HG03135 (cell line): ENCODE measurements at regions not wholly inside any gene's neighbourhood (a gene's known extent, or its start where the extent isn't known, plus 50 kb on each side); places are given as distances from the start of the nearest gene placed in this dataset.
"Not testable (repeated sequence)": the region's sequence is repeated elsewhere in the genome, so short reads cannot be mapped to it uniquely, and the experiment has no call there.

ENCODE experiments used
- ATAC-seq: cut with Tn5 transposase; IDR thresholded peaks from one replicate; pipeline ENCODE4 v1.9.1; 2021; ENCODE audit warnings: mild to moderate bottlenecking, moderate library complexity; ENCODE audit not compliant: unreplicated experiment

GRCh38 chr16:29284159-29284558, 122.4 kb downstream of the NPIPB11 start:
- ATAC-seq, result not testable (repeated sequence)

DNA sequence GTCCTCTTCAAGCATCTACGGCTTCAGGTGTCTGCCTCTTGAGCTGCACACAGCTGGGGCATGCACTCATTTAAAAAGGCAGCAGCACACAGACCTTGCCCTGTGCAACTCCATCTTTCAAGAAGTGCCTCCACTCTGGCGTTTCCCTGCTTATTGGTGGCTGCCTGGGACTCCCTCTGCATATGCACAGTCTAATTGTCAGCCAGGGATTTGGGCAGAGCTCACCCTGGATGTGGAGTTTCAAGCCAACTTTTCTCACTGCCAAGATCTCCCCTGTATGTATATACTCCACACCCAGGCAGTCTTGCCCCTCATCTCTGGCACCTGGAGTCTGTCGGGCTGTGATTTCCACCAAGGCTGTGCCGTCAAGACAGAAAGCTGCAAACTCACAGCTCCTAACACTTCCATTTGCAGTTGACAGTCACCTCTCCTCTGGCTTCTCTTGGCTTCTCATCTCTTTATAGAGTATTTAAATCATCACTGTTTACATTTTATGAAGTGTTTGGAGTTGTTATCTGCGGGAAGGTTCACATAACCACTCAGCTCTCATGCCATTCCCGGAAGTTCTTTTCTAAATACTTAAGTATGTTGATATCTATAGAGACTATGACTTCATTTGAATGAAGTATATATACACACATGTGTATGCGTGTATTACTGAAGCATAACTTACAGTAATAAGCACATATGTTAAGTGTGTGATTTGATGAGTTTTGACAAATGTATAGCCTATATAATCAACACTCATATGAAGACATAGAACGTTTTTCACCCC, 128.2 kb downstream of the NPIPB11 start:
- ATAC-seq, result not testable (repeated sequence)

GRCh38 chr16:29276446-29276845, 130.1 kb downstream of the NPIPB11 start:
- not testable (repeated sequence) for ATAC-seq

DNA sequence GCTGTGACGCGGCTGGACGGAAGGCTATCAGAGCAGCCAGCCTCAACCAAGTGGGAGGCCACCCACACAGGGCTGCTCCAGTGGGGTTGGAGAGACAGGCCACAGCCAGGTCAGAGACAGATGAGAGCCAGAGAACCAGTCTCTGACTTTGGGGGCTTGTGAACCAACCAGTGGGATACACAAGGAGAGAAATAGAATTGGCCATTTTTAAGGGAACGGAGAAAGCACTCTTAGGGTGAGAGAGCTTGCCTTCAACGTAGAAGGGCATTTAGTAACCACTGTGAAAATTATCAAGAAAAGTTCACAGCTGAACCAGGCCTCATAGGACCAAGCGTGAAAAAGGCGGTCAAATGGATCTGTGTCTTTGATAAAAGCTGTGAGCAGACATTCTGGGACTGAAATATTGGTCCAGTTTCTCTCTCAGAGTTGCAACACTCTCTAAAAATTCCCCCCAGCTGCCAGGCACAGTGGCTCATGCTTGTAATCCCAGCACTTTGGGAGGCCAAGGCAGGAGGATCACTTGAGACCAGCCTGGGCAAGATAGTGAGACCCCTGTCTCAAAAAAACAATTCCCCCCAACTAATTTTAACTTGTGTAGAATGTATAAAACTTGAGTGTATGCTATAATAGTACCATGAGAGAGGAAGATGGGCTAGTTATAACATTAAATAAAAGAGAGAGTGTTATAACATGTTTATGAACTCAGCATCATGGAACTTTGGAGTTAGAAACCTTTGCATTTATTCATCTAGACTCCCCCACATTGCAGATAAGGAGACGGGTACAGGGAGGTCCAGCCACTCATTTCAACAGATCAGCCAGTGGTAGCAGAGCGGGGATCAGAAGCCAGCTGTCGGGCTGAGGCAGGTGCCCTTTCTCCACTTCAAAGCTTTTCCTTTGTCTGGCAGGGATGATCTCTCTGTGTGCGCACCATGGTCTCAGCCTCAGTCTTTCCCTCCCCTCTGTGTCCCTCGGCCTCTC, 132.2 kb downstream of the NPIPB11 start:
- ATAC-seq, result not testable (repeated sequence)

DNA sequence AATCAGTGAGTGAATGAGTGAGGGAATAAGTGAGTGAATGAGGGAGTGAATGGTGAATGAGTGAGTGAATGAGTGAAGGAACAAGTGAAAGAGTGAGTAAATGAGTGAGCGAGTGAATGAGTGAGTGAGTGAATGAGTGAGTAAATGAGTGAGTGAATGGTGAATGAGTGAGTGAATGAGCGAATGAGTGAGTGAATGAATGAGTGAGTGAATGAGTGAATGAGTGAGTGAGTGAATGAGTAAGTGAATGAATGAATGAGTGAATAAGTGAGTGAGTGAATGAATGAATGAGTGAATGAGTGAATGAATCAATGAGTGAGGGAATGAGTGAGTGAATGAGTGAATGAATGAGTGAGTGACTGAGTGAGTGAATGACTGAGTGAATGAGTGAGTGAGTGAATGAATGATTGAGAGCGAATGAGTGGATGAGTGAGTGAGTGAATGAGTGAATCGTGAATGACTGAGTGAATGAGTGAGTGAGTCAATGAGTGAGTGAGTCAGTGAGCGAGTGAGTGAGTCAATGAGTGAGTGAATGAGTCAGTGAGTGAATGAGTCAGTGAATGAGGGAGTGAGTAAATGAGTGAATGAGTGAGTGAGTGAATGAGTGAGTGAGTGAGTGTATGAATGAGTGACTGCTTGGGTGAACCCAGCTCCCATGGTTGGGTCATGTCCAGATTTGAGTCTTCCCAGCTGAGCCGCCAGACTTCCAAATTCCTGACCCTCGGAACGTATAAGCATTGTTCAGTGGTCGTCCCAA, 133.0 kb downstream of the NPIPB11 start:
- ATAC-seq, result not testable (repeated sequence)

DNA sequence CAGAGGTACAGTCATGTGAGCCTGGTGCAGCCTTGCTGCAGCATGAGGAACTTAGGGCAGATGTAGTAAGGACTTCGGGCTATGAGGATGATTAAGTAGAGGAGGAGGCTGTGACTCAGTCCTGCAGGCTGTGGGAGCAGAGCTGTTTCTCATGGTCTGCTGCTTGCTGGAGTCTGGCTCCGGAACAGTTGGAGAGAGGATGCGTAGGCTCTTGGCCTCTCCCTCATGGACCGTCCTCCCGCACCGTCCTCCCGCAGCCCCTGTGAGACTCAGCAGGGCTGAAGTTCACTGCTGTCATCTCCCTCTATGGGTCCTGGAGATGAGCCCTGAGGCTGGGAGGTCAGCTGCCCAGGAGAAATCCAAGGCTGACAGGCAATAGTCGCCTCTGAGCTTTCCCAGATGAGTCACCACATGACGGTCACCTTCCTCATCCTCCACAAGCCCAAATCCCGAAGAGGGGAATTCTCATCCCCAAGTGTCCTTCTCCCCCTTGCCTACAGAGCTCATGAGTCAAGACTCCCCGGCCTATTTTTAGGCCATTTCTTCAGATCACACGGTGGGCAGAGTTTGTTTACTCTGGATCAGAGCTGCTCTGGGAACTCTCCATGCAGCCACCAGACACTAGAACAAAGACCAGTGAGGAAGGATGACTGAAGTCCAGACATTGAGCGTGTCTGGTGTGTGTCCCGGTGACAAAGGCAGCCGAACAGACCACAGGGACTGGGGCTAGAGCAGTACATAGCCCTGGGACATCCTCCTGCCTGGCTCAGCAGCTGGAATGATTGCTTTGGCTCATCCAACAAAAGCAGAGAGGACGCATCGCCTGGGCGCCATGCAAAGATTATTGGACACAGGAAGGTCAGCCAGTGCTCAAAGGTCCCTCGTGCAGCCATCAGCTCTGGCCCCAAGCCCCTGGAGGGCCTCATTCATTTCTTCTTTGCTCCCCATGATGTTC, 134.5 kb downstream of the NPIPB11 start:
- ATAC-seq, result not testable (repeated sequence)

DNA sequence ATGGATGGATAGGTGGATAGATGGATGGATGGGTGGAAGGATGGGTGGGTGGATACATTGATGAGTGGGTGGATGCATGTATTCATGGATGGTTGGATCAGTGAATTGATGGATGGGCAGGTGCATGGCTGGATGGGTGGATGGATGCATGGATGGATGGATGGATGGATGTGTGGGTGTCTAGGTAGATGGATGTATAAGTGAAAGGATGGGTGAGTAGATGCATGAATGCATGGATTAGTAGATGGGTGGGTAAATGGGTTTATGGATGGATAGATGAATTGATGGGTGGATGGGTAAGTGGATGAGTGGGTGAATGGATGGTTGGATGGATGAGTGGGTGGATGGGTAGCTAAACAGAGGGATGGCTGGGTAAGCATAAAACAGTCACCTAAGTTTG, 135.6 kb downstream of the NPIPB11 start:
- ATAC-seq, result not testable (repeated sequence)

GRCh38 chr16:29270033-29270432, 136.5 kb downstream of the NPIPB11 start:
- ATAC-seq, result not testable (repeated sequence)

DNA sequence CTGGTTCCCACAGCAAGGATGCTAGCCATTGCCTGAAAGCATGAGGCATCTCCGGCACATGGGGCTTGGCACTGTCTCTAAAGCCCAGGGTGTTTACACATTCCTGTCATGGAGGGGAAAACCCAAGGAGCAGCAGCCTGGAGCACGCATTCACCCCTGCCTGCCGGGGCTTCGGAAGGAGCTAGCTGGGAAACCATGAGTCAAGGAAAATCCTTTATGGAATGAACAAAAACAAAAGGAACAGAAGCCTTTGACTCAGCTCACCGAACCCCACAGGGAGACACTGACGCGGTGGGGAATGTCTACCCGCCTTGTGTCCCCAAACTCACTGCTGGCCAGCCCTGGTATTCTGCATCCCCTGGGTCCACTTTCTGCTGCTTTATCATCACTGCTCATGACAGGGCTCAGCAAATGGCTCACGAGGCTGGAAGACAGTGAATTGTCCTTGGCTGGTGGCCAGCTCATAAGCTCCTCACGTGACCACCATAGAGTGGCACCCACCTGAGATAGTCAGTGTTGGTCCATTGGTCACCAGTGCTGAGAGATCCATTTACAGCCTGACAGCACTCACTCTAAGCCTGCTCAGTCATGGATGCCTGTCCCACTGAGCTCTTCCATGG, 137.2 kb downstream of the NPIPB11 start:
- not testable (repeated sequence) for ATAC-seq

DNA sequence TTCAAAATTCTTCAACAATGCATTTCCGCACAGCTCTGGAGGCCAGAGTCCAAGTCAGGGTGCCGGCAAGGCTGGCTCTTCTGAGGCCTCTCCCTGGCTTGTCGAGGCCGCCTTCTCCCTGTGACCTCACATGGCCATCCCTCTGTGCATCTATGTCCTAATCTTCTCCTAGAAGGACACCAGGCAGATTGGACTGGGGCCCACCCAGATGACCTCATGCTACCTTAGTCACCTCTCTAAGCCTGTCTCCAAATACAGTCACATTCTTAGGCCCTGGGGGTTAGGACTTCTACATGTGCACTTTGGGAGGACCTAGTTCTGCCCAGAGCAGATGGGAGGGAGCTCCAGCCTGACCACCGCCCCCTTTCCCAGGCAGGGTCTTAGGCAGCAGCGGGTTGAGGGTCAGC, 137.7 kb downstream of the NPIPB11 start:
- ATAC-seq, result not testable (repeated sequence)

GRCh38 chr16:29268348-29268747, 138.2 kb downstream of the NPIPB11 start:
- ATAC-seq, result not testable (repeated sequence)

DNA sequence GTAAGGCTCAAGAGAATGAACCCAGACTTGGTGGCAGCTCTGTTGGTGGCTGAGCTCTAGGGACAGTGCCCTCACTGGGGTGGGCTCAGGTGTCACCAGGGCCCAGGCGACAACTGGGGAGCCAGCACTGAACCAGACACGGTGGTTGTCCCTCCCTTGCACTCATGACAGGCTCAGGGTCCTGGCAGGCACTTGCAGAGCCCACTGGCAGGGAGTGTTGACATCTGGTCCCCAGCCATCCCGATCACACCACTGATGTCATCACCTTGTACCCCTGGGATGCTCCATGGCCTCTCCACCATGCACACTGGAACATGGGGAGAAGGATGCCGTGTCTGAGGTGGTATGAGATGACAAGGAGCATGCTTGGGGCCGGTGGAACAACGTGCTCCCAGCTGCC, 138.6 kb downstream of the NPIPB11 start:
- not testable (repeated sequence) for ATAC-seq

- ATAC-seq, result not testable (repeated sequence)
These were observed 139.4 kb downstream of the NPIPB11 start for GRCh38 chr16:29267055-29267619.

DNA sequence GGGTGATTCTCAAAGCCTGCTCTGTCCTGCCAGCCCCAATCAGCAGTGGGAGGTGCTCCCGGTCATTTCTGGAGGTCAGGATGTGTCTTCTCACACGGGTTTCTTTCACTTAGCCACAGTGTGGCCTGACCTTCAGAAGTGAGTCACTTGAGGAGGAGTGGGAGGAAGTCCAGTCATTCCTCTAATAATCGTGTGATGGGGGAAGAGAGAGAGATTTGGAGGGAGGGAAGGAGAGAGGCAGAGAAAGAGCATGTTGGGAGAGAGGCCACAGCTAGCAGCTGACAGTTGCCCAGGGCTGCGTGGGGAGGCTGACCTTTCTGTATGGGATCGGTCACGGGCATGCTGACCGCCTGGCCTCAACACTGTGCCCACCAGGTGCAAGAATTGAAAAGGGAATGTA, 139.9 kb downstream of the NPIPB11 start:
- not testable (repeated sequence) for ATAC-seq

GRCh38 chr16:29265255-29265853, 141.2 kb downstream of the NPIPB11 start:
- not testable (repeated sequence) for ATAC-seq

- ATAC-seq, result not testable (repeated sequence)
These were observed 142.3 kb downstream of the NPIPB11 start for GRCh38 chr16:29264080-29264837.

DNA sequence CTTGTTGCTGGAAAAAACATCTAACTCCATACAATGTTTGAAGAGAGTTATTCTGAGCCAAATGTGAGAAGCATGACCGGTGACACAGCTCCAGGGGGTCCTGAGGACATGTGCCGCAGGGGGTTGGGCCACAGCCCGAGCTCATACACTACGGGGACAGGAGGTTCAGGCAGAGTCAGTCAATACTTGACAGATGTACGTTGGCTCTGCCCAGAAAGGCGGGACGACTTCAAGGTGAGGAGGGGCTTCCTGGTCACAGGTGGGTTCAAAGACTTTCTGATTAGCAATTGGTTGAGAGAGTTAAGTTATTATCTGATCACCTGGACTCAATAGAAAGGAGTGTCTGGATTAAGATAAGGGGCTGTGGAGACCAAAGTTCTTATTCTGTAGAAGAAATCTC, 143.8 kb downstream of the NPIPB11 start:
- ATAC-seq, result not testable (repeated sequence)
